K562 (cell line): ENCODE measurements at regions not wholly inside any gene's neighbourhood (a gene's known extent, or its start where the extent isn't known, plus 50 kb on each side); places are given as distances from the start of the nearest gene placed in this dataset.

Experiments used
- ATAC-seq: fragments of 200-7000 bp; cut with Tn5 transposase; 3 replicates; pipeline ENCODE4 v1.9.1; 2020; ENCODE audit warnings: moderate library complexity
- BruUV-seq: library from RNA; stranded (reverse); fragments of 400-500 nt; replicated peaks from 2 replicates; lab custom pipeline; 2021; lab: Mats Ljungman, UMichigan
- CTCF ChIA-PET: fragments of 300-600 bp; formaldehyde crosslinking; extraction: SDS; loops from one replicate; lab custom pipeline; 2021; ENCODE audit warnings: low intra/inter-chr PET ratio; lab: Yijun Ruan, JAX
- POLR2A ChIA-PET: fragments of 300-600, 350-650 bp; sonication (Branson Sonifier 250); formaldehyde crosslinking; extraction: SDS; loops from one replicate; lab custom pipeline; 2021; ENCODE audit warnings: antibody characterized with exemption, inconsistent platforms; lab: Yijun Ruan, JAX
- DNase-seq, 4 experiments: peaks; one replicate each; pipeline versions ENCODE4 v3.0.0 to v3.0.0-alpha.2; 2011 to 2018; ENCODE audit warnings: low spot score in 3 of 4, mixed read lengths in 3 of 4; ENCODE audit errors: extremely low read depth in 1 of 4
- FAIRE-seq: peaks from 2 replicates; lab custom pipeline; 2011; peaks lifted over from hg19 to GRCh38; lab: Jason Lieb, UNC
- H2AFZ ChIP-seq: 2 replicates; pipeline ENCODE4 v1.6.0; 2011; ENCODE audit warnings: low read depth, low read length, control low read depth, inconsistent platforms
- H3K27ac ChIP-seq: fragments of 200-600 bp; 3 replicates; pipeline ENCODE4 v1.8.0; 2011; ENCODE audit warnings: low read depth, mild to moderate bottlenecking, control low read depth, inconsistent platforms, low read length, moderate library complexity, mixed read lengths; ENCODE audit errors: extremely low read depth
- H3K27me3 ChIP-seq, 2 experiments: fragments of 300-600 bp in 1 of 2; 2 replicates in 1 of 2; 3 replicates in 1 of 2; pipeline versions ENCODE4 v1.6.0 to v1.8.0; 2011; ENCODE audit warnings: inconsistent platforms in 2 of 2, low read length in 2 of 2, mild to moderate bottlenecking in 1 of 2, mixed read lengths in 1 of 2, moderate library complexity in 1 of 2; ENCODE audit not compliant: control insufficient read depth in 2 of 2, insufficient read depth in 2 of 2
- H3K36me3 ChIP-seq: fragments of 300-600 bp; 3 replicates; pipeline ENCODE4 v1.8.0; 2011; ENCODE audit warnings: mild to moderate bottlenecking, low read length, inconsistent platforms; ENCODE audit not compliant: control insufficient read depth, insufficient read depth
- H3K4me1 ChIP-seq, 2 experiments: fragments of 200-600 bp in 1 of 2; replicated peaks in 1 of 2; 2 replicates in 1 of 2; 3 replicates in 1 of 2; pipeline versions ENCODE4 v1.5.1 to v1.8.0; 2011; ENCODE audit warnings: inconsistent platforms in 2 of 2, low read length in 2 of 2, mild to moderate bottlenecking in 1 of 2, mixed read lengths in 1 of 2, moderate library complexity in 1 of 2; ENCODE audit not compliant: control insufficient read depth in 2 of 2, insufficient read depth in 2 of 2
- H3K4me2 ChIP-seq: 2 replicates; pipeline ENCODE4 v1.6.1; 2011; ENCODE audit warnings: low read length, control low read depth, inconsistent platforms, mixed read lengths; ENCODE audit not compliant: insufficient read depth
- H3K4me3 ChIP-seq: fragments of 200-600 bp; sonication (generic), shearing (Covaris generic); 2 replicates; pipeline ENCODE4 v1.5.1; 2016; ENCODE audit warnings: control low read depth, inconsistent platforms
- H3K79me2 ChIP-seq: fragments of 200-600 bp; 3 replicates; pipeline ENCODE4 v1.8.0; 2011; ENCODE audit warnings: low read length, inconsistent platforms; ENCODE audit not compliant: control insufficient read depth, insufficient read depth
- H3K9ac ChIP-seq, 2 experiments: 2 replicates each; pipeline versions ENCODE4 v1.6.0 to v1.6.1; 2011; ENCODE audit warnings: low read depth in 2 of 2, low read length in 2 of 2, control low read depth in 1 of 2, inconsistent platforms in 1 of 2, mild to moderate bottlenecking in 1 of 2, mixed read lengths in 1 of 2; ENCODE audit not compliant: insufficient read depth in 1 of 2
- H3K9me1 ChIP-seq: one replicate; pipeline ENCODE4 v1.6.0; 2011; ENCODE audit warnings: inconsistent platforms, mild to moderate bottlenecking, low read length, moderate library complexity; ENCODE audit not compliant: control insufficient read depth, insufficient read depth
- H3K9me3 ChIP-seq: replicated peaks from 2 replicates; pipeline ENCODE4 v1.5.1; 2011; ENCODE audit warnings: low read depth, low read length, inconsistent platforms; ENCODE audit not compliant: control insufficient read depth, insufficient read depth
- H4K20me1 ChIP-seq: replicated peaks from 2 replicates; pipeline ENCODE4 v1.6.1; 2011; ENCODE audit warnings: low read length, inconsistent platforms, mixed read lengths; ENCODE audit not compliant: control insufficient read depth, insufficient read depth
- BRD9 ChIP-seq: fragments of 450-650 bp; IDR thresholded peaks from 2 replicates; pipeline ENCODE4 v1.6.1; 2018; ENCODE audit warnings: low read depth; ENCODE audit not compliant: partially characterized antibody
- CTCF ChIP-seq, 3 experiments: IDR thresholded peaks in 2 of 3; conservative IDR thresholded peaks in 1 of 3; 2 replicates each; pipeline ENCODE4 v1.5.1; 2011 to 2012; ENCODE audit warnings: low read length in 3 of 3, mild to moderate bottlenecking in 3 of 3, control low read depth in 2 of 3, improper control_type of control experiment in 1 of 3, inconsistent platforms in 1 of 3, low read depth in 1 of 3, mixed read lengths in 1 of 3, moderate library complexity in 1 of 3; ENCODE audit not compliant: insufficient read depth in 2 of 3
- ETV6 ChIP-seq, 3 experiments: fragments of 150-350 bp in 1 of 3; sonication (generic) in 1 of 3; formaldehyde crosslinking in 1 of 3; IDR thresholded peaks; 2 replicates each; pipeline versions ENCODE4 v1.6.1 to v1.8.0; 2014 to 2022; ENCODE audit warnings: borderline replicate concordance in 2 of 3, low read depth in 2 of 3, antibody characterized with exemption in 1 of 3, low read length in 1 of 3, mild to moderate bottlenecking in 1 of 3, missing genetic modification reagents in 1 of 3
- NR2C1 ChIP-seq, 2 experiments: fragments of 450-650 bp; IDR thresholded peaks; 2 replicates each; pipeline ENCODE4 v1.6.1; 2017; ENCODE audit warnings: mild to moderate bottlenecking in 2 of 2, antibody characterized with exemption in 1 of 2, inconsistent platforms in 1 of 2, missing compliant biosample characterization in 1 of 2, missing genetic modification characterization in 1 of 2
- TGIF2 ChIP-seq: sonication (generic); formaldehyde crosslinking; IDR thresholded peaks from 2 replicates; pipeline ENCODE4 v1.8.1; 2022; ENCODE audit warnings: mild to moderate bottlenecking, missing genetic modification reagents, moderate library complexity
- ZHX1 ChIP-seq: fragments of 150-350 bp; conservative IDR thresholded peaks from 2 replicates; pipeline ENCODE4 v1.6.1; 2014; ENCODE audit warnings: low read length
- WGBS: fragments of 100-300 bp; shearing (Covaris generic); methylation state at CpG from one replicate; pipeline ENCODE4 v1.1.6; 2016; ENCODE audit warnings: low coverage, mixed read lengths; ENCODE audit not compliant: insufficient coverage; ENCODE audit errors: missing lambda C conversion rate; 5-methylcytosine and 5-hydroxymethylcytosine counted together
- in situ Hi-C: fragments of 300-500 bp; cut with MboI; formaldehyde crosslinking; loops from 4 replicates; pipeline ENCODE4 v1.15.0; 2018; ENCODE audit warnings: inconsistent platforms, mixed read lengths
- intact Hi-C: fragments of 100-400 bp; cut with micrococcal nuclease; formaldehyde crosslinking; loops from 2 replicates; pipeline ENCODE4 v1.14.2; 2022

GRCh38 chr3:194971009-194971408 lies 285.3 kb downstream of the FAM43A start (continued):
- TF ChIP-seq ZHX1 (no peak), ETV6 (IDR thresholded peaks at IDR 0.05; ENCODE audit: borderline replicate concordance in 1 of 2, low read depth in 2 of 2, low read length in 1 of 2) (no peak), ETV6 (CRISPR knock-in tag; IDR thresholded peaks at IDR 0.05; ENCODE audit: borderline replicate concordance) (no peak), BRD9 (no peak), NR2C1 (IDR thresholded peaks at IDR 0.05) (no peak), NR2C1 (tag; IDR thresholded peaks at IDR 0.05) (no peak)

- DNase-seq (no peak), ATAC-seq (peak; percentile 84), FAIRE-seq (no peak)
- no peaks in the 10 kb centered on the region for H3K79me2 ChIP-seq
- H3K9ac ChIP-seq = no peak overlapping the region
- CTCF ChIA-PET = no interaction called here
- H3K4me2 ChIP-seq = no peak overlapping the region
- intact Hi-C loops (no loop called here), in situ Hi-C loops (no loop called here)
- H3K27ac ChIP-seq = no peak overlapping the region
- H3K9me3 ChIP-seq = no peaks in the 10 kb centered on the region
- BruUV-seq = no TSS peak
- 0% methylated on average over 6 of the region's 6 CpGs for WGBS
- no peaks in the 10 kb centered on the region for H3K9me1 ChIP-seq
- no peak overlapping the region for H3K4me3 ChIP-seq
- POLR2A ChIA-PET = interaction anchor here (0.8 to 1.6 kb wide), 2 partner anchors 9 to 12 kb away, joined by 5 read pairs; no protein-coding TSS in a partner anchor
- H4K20me1 ChIP-seq = no peaks in the 10 kb centered on the region
- H3K27me3 ChIP-seq = peaks cover 41 to 65% of the 10 kb centered on the region in 2 experiments
- no peaks in the 10 kb centered on the region for H3K36me3 ChIP-seq
- TF ChIP-seq CTCF (IDR thresholded peaks at IDR 0.05 in 2 of 3, conservative IDR thresholded peaks at IDR 0.05 in 1 of 3; ENCODE audit: insufficient read depth in 2 of 3, low read depth in 1 of 3, low read length in 3 of 3) (peak in 2 of 3 experiments; percentile 14 to 17; a peak in 1 of 6 replicates), TGIF2 (CRISPR knock-in tag) (no peak)
- H3K4me1 ChIP-seq = no peaks in the 10 kb centered on the region
- no peak overlapping the region for H2AFZ ChIP-seq
These were observed 286.3 kb downstream of the FAM43A start for GRCh38 chr3:194971965-194972364.
